K562 (cell line): ENCODE measurements at regions not wholly inside any gene's neighbourhood (a gene's known extent, or its start where the extent isn't known, plus 50 kb on each side); places are given as distances from the start of the nearest gene placed in this dataset.
A peak's percentile ranks its signal among the peaks of the same experiment; 100 is the strongest.

Experiments used
- ASH1L ChIP-seq: fragments of 450-650 bp; IDR thresholded peaks from 2 replicates; pipeline ENCODE4 v1.6.1; 2018; ENCODE audit warnings: borderline replicate concordance, mild to moderate bottlenecking, low read depth; ENCODE audit not compliant: partially characterized antibody
- DPF2 ChIP-seq: fragments of 450-650 bp; IDR thresholded peaks from 2 replicates; pipeline ENCODE4 v1.6.1; 2016
- EP400 ChIP-seq: fragments of 450-650 bp; IDR thresholded peaks from 2 replicates; pipeline ENCODE4 v1.6.1; 2017; ENCODE audit warnings: antibody characterized with exemption, mild to moderate bottlenecking, moderate library complexity
- ETV6 ChIP-seq, 3 experiments: fragments of 150-350 bp in 1 of 3; sonication (generic) in 1 of 3; formaldehyde crosslinking in 1 of 3; IDR thresholded peaks; 2 replicates each; pipeline versions ENCODE4 v1.6.1 to v1.8.0; 2014 to 2022; ENCODE audit warnings: borderline replicate concordance in 2 of 3, low read depth in 2 of 3, antibody characterized with exemption in 1 of 3, low read length in 1 of 3, mild to moderate bottlenecking in 1 of 3, missing genetic modification reagents in 1 of 3
- GTF2E2 ChIP-seq: fragments of 200-800 bp; sonication (Bioruptor generic); IDR thresholded peaks from 2 replicates; pipeline ENCODE4 v1.6.1; 2016; ENCODE audit warnings: missing genetic modification characterization, missing compliant biosample characterization
- NR2C1 ChIP-seq, 2 experiments: fragments of 450-650 bp; IDR thresholded peaks; 2 replicates each; pipeline ENCODE4 v1.6.1; 2017; ENCODE audit warnings: mild to moderate bottlenecking in 2 of 2, antibody characterized with exemption in 1 of 2, inconsistent platforms in 1 of 2, missing compliant biosample characterization in 1 of 2, missing genetic modification characterization in 1 of 2
- PCBP1 ChIP-seq: fragments of 200-400 bp; formaldehyde crosslinking; IDR thresholded peaks from 2 replicates; pipeline ENCODE4 v1.6.1; 2018; ENCODE audit warnings: mild to moderate bottlenecking, low read depth, low read length; ENCODE audit not compliant: poor library complexity, severe bottlenecking
- RB1 ChIP-seq: fragments of 450-650 bp; IDR thresholded peaks from 2 replicates; pipeline ENCODE4 v1.6.1; 2017; ENCODE audit warnings: low read depth, mild to moderate bottlenecking
- RREB1 ChIP-seq: fragments of 250-450 bp; sonication (Bioruptor Pico); IDR thresholded peaks from 2 replicates; pipeline ENCODE4 v1.4.0; 2020
- TARDBP ChIP-seq: fragments of 450-650 bp; IDR thresholded peaks from 2 replicates; pipeline ENCODE4 v1.6.1; 2016
- TFAP4 ChIP-seq: sonication (generic); formaldehyde crosslinking; IDR thresholded peaks from 2 replicates; pipeline ENCODE4 v1.8.0; 2022; ENCODE audit warnings: missing genetic modification reagents, mild to moderate bottlenecking, moderate library complexity, borderline replicate concordance
- THRB ChIP-seq: fragments of 450-650 bp; formaldehyde crosslinking; conservative IDR thresholded peaks from 2 replicates; pipeline ENCODE4 v1.4.0; 2022; ENCODE audit warnings: mild to moderate bottlenecking, missing genetic modification characterization
- ZNF175 ChIP-seq: fragments of 200-800 bp; sonication (Bioruptor generic); IDR thresholded peaks from 2 replicates; pipeline ENCODE4 v1.6.1; 2016; ENCODE audit warnings: low read depth, mild to moderate bottlenecking, missing genetic modification characterization, missing compliant biosample characterization
- ZNF518B ChIP-seq: fragments of 250-450 bp; sonication (Bioruptor Pico); IDR thresholded peaks from 2 replicates; pipeline ENCODE4 v1.5.0; 2021; ENCODE audit warnings: mild to moderate bottlenecking, moderate library complexity

GRCh38 chr3:15859507-15860013 is 61.8 kb upstream of the ANKRD28 start (continued):
- TF ChIP-seq ZNF518B (CRISPR knock-in tag) (no peak), RREB1 (no peak), PCBP1 (no peak), TARDBP (no peak), RB1 (0 out of 2 replicates have a peak, but pooled peaks have one; percentile 8), TFAP4 (no peak), ETV6 (IDR thresholded peaks at IDR 0.05; ENCODE audit: borderline replicate concordance in 1 of 2, low read depth in 2 of 2, low read length in 1 of 2) (no peak), ETV6 (CRISPR knock-in tag; IDR thresholded peaks at IDR 0.05; ENCODE audit: borderline replicate concordance) (0 out of 2 replicates have a peak, but pooled peaks have one; percentile 9), ZNF175 (no peak), NR2C1 (IDR thresholded peaks at IDR 0.05) (no peak), NR2C1 (tag; IDR thresholded peaks at IDR 0.05) (no peak), EP400 (peak; percentile 48; the same call in 1 of the 2 replicates), GTF2E2 (tag) (no peak), THRB (no peak), DPF2 (no peak), ASH1L (peak; percentile 64)
